HepG2 (cell line): ENCODE measurements at regions not wholly inside any gene's neighbourhood (a gene's known extent, or its start where the extent isn't known, plus 50 kb on each side); places are given as distances from the start of the nearest gene placed in this dataset.

Experiments
- BCL6 ChIP-seq: IDR thresholded peaks from 2 replicates; pipeline ENCODE4 v1.6.1; 2016; ENCODE audit warnings: missing genetic modification reagents, missing compliant biosample characterization
- CREB1 ChIP-seq, 2 experiments: fragments of 450-650 bp in 1 of 2; IDR thresholded peaks; 2 replicates each; pipeline ENCODE4 v1.6.1; 2016 to 2017; ENCODE audit warnings: control low read depth in 1 of 2, mild to moderate bottlenecking in 1 of 2, missing compliant biosample characterization in 1 of 2, missing genetic modification characterization in 1 of 2
- ERF ChIP-seq: IDR thresholded peaks from 2 replicates; pipeline ENCODE4 v1.6.1; 2018; ENCODE audit warnings: missing biosample characterization, missing genetic modification reagents
- HOXA3 ChIP-seq: sonication (generic); formaldehyde crosslinking; IDR thresholded peaks from 2 replicates; pipeline ENCODE4 v1.5.0; 2020; ENCODE audit warnings: missing genetic modification reagents
- KAT2B ChIP-seq: fragments of 150-350 bp; IDR thresholded peaks from 2 replicates; pipeline ENCODE4 v1.6.1; 2014; ENCODE audit warnings: low read depth, low read length, borderline replicate concordance
- LCORL ChIP-seq, 2 experiments: fragments of 450-650 bp in 1 of 2; sonication (generic) in 1 of 2; formaldehyde crosslinking in 1 of 2; IDR thresholded peaks; 2 replicates each; pipeline versions ENCODE4 v1.5.0 to v1.6.1; 2017 to 2020; ENCODE audit warnings: antibody characterized with exemption in 1 of 2, missing genetic modification reagents in 1 of 2
- MYNN ChIP-seq: sonication (generic); formaldehyde crosslinking; IDR thresholded peaks from 2 replicates; pipeline ENCODE4 v1.4.0; 2020; ENCODE audit warnings: mild to moderate bottlenecking, low read depth, missing genetic modification reagents
- SMYD3 ChIP-seq: sonication (generic); formaldehyde crosslinking; IDR thresholded peaks from 2 replicates; pipeline ENCODE4 v1.8.1; 2023; ENCODE audit warnings: mild to moderate bottlenecking, missing genetic modification reagents
- ZNF12 ChIP-seq: sonication (generic); formaldehyde crosslinking; IDR thresholded peaks from 2 replicates; pipeline ENCODE4 v1.5.0; 2020; ENCODE audit warnings: missing genetic modification reagents
- ZNF317 ChIP-seq: sonication (generic); formaldehyde crosslinking; IDR thresholded peaks from 2 replicates; pipeline ENCODE4 v1.5.0; 2020; ENCODE audit warnings: mild to moderate bottlenecking, missing genetic modification reagents
- ZNF331 ChIP-seq: sonication (generic); formaldehyde crosslinking; IDR thresholded peaks from 2 replicates; pipeline ENCODE4 v1.4.0; 2020; ENCODE audit warnings: missing genetic modification reagents
- ZNF552 ChIP-seq: sonication (generic); formaldehyde crosslinking; IDR thresholded peaks from 2 replicates; pipeline ENCODE4 v1.9.0; 2022; ENCODE audit warnings: missing genetic modification reagents, mild to moderate bottlenecking, borderline replicate concordance
- ZNF569 ChIP-seq: sonication (generic); formaldehyde crosslinking; IDR thresholded peaks from 2 replicates; pipeline ENCODE4 v1.5.0; 2020; ENCODE audit warnings: mild to moderate bottlenecking, missing genetic modification reagents, moderate library complexity, borderline replicate concordance
- TF ChIP-seq, protein P1 (sequence below): sonication (generic); formaldehyde crosslinking; conservative IDR thresholded peaks from 2 replicates; pipeline ENCODE4 v1.8.0; 2022; ENCODE audit warnings: low read depth, missing genetic modification reagents
- TF ChIP-seq, protein P2 (sequence below): sonication (generic); formaldehyde crosslinking; IDR thresholded peaks from 2 replicates; pipeline ENCODE4 v1.4.0; 2020; ENCODE audit warnings: mild to moderate bottlenecking, missing genetic modification reagents, borderline replicate concordance
- TF ChIP-seq, protein P3 (sequence below): sonication (generic); formaldehyde crosslinking; IDR thresholded peaks from 2 replicates; pipeline ENCODE4 v1.5.0; 2020; ENCODE audit warnings: missing genetic modification reagents
- TF ChIP-seq, protein P4 (sequence below): IDR thresholded peaks from 2 replicates; pipeline ENCODE4 v1.6.1; 2016; ENCODE audit warnings: low read depth, missing genetic modification reagents, missing compliant biosample characterization

DNA sequence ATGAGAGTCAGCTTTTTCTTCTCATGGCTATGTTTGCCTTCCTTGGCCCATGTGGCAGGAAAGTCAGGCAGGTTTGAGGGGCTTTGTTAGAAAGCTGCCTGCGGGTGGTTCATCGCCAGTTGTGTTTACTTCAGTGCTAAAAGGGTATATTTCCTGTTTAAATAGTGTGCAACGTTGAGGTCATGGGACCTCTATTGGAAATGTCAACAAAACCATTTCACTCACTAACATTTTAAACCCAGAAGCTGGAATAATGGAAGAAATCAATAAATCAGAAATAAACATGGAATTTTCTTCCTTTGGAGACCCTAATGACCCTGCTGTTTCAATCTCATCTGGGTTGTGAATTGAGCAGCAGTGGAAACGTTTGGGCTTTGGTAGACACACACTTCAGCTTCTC, 185.8 kb downstream of the ANKRD50 start (continued):
- TF ChIP-seq, protein P1, sequence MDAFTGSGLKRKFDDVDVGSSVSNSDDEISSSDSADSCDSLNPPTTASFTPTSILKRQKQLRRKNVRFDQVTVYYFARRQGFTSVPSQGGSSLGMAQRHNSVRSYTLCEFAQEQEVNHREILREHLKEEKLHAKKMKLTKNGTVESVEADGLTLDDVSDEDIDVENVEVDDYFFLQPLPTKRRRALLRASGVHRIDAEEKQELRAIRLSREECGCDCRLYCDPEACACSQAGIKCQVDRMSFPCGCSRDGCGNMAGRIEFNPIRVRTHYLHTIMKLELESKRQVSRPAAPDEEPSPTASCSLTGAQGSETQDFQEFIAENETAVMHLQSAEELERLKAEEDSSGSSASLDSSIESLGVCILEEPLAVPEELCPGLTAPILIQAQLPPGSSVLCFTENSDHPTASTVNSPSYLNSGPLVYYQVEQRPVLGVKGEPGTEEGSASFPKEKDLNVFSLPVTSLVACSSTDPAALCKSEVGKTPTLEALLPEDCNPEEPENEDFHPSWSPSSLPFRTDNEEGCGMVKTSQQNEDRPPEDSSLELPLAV (CRISPR knock-in tag), result no peak
- peak; percentile 32; the same call in 1 of the 2 replicates for TF ChIP-seq HOXA3 (CRISPR knock-in tag)
- no peak for TF ChIP-seq SMYD3 (CRISPR knock-in tag)
- no peak for TF ChIP-seq CREB1 (IDR thresholded peaks at IDR 0.05)
- TF ChIP-seq CREB1 (CRISPR knock-in tag; IDR thresholded peaks at IDR 0.05), result peak; percentile 61
- TF ChIP-seq ZNF12 (CRISPR knock-in tag), result no peak
- TF ChIP-seq, protein P2, sequence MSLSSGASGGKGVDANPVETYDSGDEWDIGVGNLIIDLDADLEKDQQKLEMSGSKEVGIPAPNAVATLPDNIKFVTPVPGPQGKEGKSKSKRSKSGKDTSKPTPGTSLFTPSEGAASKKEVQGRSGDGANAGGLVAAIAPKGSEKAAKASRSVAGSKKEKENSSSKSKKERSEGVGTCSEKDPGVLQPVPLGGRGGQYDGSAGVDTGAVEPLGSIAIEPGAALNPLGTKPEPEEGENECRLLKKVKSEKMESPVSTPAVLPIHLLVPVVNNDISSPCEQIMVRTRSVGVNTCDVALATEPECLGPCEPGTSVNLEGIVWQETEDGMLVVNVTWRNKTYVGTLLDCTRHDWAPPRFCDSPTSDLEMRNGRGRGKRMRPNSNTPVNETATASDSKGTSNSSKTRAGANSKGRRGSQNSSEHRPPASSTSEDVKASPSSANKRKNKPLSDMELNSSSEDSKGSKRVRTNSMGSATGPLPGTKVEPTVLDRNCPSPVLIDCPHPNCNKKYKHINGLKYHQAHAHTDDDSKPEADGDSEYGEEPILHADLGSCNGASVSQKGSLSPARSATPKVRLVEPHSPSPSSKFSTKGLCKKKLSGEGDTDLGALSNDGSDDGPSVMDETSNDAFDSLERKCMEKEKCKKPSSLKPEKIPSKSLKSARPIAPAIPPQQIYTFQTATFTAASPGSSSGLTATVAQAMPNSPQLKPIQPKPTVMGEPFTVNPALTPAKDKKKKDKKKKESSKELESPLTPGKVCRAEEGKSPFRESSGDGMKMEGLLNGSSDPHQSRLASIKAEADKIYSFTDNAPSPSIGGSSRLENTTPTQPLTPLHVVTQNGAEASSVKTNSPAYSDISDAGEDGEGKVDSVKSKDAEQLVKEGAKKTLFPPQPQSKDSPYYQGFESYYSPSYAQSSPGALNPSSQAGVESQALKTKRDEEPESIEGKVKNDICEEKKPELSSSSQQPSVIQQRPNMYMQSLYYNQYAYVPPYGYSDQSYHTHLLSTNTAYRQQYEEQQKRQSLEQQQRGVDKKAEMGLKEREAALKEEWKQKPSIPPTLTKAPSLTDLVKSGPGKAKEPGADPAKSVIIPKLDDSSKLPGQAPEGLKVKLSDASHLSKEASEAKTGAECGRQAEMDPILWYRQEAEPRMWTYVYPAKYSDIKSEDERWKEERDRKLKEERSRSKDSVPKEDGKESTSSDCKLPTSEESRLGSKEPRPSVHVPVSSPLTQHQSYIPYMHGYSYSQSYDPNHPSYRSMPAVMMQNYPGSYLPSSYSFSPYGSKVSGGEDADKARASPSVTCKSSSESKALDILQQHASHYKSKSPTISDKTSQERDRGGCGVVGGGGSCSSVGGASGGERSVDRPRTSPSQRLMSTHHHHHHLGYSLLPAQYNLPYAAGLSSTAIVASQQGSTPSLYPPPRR (CRISPR knock-in tag), result peak; percentile 80; the same call in 1 of the 2 replicates
- no peak for TF ChIP-seq ZNF552 (CRISPR knock-in tag)
- no peak for TF ChIP-seq LCORL (IDR thresholded peaks at IDR 0.05)
- peak; percentile 57; the same call in 1 of the 2 replicates for TF ChIP-seq LCORL (CRISPR knock-in tag; IDR thresholded peaks at IDR 0.05)
- peak; percentile 59; the same call in 1 of the 2 replicates for TF ChIP-seq ZNF317
- peak; percentile 99 for TF ChIP-seq BCL6
- TF ChIP-seq ERF (CRISPR knock-in tag), result peak; percentile 76
- TF ChIP-seq, protein P3, sequence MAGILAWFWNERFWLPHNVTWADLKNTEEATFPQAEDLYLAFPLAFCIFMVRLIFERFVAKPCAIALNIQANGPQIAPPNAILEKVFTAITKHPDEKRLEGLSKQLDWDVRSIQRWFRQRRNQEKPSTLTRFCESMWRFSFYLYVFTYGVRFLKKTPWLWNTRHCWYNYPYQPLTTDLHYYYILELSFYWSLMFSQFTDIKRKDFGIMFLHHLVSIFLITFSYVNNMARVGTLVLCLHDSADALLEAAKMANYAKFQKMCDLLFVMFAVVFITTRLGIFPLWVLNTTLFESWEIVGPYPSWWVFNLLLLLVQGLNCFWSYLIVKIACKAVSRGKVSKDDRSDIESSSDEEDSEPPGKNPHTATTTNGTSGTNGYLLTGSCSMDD (CRISPR knock-in tag), result no peak
- TF ChIP-seq ZNF331, result peak; percentile 63; the same call in 1 of the 2 replicates
- TF ChIP-seq ZNF569 (CRISPR knock-in tag), result no peak
- TF ChIP-seq, protein P4, sequence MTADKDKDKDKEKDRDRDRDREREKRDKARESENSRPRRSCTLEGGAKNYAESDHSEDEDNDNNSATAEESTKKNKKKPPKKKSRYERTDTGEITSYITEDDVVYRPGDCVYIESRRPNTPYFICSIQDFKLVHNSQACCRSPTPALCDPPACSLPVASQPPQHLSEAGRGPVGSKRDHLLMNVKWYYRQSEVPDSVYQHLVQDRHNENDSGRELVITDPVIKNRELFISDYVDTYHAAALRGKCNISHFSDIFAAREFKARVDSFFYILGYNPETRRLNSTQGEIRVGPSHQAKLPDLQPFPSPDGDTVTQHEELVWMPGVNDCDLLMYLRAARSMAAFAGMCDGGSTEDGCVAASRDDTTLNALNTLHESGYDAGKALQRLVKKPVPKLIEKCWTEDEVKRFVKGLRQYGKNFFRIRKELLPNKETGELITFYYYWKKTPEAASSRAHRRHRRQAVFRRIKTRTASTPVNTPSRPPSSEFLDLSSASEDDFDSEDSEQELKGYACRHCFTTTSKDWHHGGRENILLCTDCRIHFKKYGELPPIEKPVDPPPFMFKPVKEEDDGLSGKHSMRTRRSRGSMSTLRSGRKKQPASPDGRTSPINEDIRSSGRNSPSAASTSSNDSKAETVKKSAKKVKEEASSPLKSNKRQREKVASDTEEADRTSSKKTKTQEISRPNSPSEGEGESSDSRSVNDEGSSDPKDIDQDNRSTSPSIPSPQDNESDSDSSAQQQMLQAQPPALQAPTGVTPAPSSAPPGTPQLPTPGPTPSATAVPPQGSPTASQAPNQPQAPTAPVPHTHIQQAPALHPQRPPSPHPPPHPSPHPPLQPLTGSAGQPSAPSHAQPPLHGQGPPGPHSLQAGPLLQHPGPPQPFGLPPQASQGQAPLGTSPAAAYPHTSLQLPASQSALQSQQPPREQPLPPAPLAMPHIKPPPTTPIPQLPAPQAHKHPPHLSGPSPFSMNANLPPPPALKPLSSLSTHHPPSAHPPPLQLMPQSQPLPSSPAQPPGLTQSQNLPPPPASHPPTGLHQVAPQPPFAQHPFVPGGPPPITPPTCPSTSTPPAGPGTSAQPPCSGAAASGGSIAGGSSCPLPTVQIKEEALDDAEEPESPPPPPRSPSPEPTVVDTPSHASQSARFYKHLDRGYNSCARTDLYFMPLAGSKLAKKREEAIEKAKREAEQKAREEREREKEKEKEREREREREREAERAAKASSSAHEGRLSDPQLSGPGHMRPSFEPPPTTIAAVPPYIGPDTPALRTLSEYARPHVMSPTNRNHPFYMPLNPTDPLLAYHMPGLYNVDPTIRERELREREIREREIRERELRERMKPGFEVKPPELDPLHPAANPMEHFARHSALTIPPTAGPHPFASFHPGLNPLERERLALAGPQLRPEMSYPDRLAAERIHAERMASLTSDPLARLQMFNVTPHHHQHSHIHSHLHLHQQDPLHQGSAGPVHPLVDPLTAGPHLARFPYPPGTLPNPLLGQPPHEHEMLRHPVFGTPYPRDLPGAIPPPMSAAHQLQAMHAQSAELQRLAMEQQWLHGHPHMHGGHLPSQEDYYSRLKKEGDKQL (CRISPR knock-in tag), result 0 out of 2 replicates have a peak, but pooled peaks have one; percentile 24
- no peak for TF ChIP-seq KAT2B
- TF ChIP-seq MYNN (CRISPR knock-in tag), result no peak
